Esophagus mucosa (tissue), 1 donor: ENCODE measurements at regions not wholly inside any gene's neighbourhood (a gene's known extent, or its start where the extent isn't known, plus 50 kb on each side); places are given as distances from the start of the nearest gene placed in this dataset.

Source experiments
- ATAC-seq: fragments of 200-7000 bp; cut with Tn5 transposase; one replicate; pipeline ENCODE4 v1.9.1; 2020
- donor health status: DM: yes; HTN: yes; CAD: no.

DNA sequence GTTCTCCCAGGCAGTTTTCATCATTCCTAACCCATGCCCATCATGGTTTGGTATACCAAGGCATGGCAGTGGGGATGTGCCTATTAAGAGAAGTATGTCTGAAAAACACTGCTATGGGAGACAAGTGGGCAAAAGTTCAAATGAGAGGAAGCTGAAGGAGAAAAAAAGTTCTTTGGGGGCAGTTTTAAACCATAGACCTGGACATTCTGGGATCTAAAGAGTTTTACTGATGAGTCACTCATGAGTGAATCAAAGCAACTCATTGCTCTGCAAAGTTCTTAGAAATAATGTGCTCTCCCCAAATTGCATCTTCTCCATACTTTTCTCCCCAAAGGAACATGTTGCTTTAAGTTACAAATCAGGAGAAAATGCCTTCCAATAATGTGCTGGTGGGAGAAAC, 256.9 kb upstream of the MTPN start:
- no peak for ATAC-seq

DNA sequence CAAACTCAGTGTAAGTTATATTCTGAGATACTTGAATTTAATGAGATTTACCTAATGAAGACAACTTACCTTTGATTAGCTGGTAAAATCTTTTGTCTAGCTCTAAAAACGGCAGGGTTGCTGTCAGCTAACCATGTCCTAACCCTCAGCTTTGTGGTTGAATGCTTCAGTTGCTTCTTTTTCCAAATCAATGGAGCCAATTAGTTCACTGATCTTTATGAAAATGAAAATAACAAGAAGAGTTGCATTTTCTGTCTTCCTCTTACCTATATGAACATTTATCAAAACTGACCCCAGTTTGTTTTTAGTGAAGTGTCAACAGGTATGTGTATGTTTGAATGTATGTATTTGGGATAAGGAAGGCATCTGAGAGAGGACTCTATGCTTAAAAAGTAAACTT, 253.1 kb upstream of the MTPN start:
- no peak for ATAC-seq

DNA sequence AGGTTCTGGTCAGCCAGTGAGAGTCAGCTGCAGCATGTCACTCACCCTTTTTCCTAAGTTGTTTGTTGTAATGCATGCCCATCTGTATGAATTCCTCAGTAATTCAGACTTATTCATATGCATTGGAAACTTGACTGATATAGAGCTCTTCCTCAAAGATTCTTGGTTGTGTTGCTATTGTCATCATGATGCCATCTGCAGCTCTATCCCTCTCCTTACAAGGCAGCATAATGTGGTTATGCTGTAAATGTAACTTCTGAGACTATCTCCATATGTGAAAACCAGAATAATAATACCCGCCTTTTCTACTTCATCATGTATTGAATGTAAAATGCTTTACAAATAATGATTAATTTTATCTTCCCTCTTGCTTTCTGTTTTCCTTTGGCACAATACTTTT, 252.6 kb upstream of the MTPN start:
- no peak for ATAC-seq

DNA sequence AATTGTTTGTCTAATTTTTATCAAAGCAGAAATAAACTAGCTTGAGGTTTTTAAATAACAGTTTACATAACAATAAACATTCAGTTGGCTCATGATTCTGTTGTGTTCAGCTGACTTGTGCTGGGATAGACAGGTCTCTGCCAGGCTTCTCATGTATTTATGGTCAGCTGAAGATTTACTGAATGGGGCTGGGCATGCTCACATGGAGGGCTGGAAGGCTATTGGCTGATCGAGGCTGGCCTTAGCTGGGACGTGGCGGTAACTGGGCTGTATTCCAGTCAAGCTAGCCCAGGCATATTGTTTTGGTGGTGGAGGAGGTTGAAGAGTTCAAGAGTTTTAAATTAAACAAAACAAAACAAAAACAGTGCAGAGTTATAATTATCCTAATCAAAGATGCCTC, 251.0 kb upstream of the MTPN start:
- ATAC-seq, result no peak

DNA sequence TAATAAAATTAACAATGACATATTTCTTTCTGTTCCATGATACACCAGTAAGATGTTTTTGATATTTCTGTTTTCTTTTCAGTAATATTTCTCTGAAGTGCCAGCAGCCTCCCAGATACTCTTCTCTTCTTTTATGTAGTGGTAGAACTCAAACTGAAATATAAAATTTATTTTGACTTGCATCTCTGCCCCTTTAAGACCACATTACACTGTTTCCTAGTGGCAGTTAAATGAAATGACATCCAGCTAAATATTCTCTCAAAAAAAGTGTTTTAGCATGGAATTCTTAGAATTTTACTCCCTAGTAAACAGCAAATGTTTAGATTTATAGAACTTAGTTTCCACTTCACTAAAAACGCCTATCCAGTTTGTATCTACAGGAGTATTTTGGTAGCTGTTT, 237.2 kb upstream of the MTPN start:
- ATAC-seq, result no peak

DNA sequence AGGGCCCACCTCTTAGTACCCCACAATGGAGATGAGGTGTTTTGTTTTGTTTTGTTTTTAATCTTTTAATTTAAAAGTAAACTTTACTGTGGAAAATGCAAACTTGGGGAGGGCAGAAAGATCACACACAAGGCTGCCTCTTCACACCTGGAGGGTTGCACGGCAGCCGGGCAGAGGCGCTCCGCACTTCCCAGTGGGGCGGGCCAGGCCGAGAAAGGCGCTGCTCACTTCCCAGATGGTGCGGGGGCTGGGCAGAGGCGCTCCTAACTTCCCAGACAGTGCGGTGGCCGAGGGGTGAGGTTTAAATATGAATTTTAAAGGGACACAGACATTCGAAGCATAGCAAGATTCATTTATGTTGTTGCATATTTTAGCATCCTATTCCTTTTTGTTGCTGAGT, 235.9 kb upstream of the MTPN start:
- ATAC-seq, result no peak

DNA sequence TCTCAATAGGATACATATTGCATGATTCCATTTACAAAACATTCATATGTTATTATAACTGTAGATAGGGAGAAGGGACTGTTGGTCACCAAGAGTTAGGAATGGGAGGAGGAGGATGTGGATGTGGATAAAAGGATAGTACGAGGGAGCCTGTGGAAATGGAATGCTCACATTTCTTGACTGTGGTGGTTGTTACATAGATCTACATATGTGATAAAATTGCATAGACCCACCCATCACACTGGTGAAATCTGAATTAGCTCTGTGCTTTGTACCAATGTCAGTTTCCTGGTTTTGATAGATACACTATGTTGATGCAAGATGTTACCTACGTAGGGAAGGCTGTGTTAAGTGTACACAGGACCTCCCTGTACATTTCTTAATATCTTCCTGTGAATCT, 233.5 kb upstream of the MTPN start:
- ATAC-seq, result no peak

DNA sequence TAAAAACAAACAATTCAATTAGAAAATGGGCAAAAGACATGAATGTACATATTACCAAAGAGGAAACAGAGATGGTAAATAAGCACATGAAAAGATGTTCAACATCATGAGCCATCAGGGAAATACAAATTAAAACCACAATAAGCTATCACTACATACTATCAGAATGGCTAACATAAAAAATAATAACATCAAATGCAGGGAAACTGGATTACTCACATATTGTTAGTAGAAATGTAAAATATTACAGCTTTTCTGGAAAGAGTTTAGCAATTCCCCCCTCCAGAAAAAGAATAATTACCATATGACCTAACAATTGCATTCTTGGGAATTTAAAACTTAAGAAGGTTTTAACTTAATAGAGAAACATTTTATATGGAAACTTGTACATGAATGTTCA, 232.9 kb upstream of the MTPN start:
- no peak for ATAC-seq

DNA sequence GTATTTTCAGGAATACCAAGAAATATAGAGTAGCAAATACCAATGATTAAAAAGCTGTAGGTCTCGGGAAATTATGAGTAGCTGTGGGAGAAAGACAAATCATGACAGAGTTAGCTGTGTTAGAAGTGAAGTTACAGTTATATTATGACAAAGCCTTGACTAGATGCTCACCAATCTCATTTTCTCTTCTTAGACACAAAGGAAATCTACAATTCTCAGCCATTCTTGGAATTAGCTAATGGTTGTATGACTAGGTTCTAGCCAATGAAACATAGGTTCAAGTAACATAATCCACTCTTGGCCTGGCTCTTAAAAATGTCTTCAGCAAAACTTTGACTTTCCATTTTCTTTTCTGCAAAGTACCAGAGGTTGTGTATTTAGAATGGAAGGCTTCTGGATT, 228.8 kb upstream of the MTPN start:
- ATAC-seq, result no peak

DNA sequence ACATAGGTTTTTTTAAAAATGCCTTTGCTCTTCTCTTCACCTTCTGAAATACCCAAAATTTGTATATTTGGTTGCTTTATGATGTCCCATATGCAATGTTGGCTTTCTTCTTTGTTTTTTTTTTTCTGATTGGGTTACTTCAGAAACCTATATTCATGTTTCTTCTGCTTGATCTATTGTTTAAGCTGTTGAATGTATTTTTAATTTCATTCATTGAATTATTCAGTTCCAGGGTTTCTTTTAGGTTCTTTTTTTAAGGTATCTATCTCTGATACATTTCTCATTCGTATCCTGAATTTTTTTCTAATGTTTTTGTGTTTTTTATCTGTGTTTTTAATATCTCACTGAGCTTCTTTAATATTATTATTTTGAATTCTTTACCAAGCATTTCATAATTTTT, 221.0 kb upstream of the MTPN start:
- ATAC-seq, result no peak

DNA sequence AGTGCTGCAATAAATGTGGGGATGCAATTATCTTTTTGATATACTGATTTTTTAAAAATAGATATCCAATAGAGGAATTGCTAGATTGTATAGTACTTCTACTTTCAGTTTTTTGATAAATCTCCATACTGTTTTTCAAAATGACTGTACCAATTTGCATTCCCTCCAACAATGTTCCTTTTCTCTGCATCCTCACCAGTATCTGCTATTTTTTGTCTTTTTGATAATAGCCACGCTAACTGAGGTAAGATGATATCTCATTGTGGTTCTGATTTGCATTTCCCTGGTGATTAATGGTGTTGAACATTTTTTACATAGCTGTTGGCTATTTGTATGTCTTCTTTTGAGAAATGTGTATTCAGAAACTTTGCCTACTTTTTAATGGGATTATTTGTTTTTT, 217.7 kb upstream of the MTPN start:
- ATAC-seq, result no peak

DNA sequence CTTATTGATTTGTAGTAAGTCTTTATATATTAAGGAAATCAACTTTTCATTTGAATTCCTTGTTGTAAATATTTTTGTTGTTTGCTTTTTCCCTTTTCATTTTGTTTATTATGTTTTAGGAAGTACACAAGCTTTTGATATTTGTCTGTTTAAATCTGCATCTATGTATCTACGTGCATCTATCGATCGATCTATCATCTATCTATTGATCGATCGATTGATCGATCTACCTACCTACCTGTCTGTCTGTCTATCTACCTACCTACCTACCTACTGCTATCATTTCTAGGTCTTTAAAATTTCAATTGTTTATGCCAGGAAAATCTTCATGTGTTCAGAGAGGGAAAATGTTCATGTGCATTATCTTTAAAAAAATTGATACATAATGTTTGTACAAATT, 216.8 kb upstream of the MTPN start:
- ATAC-seq, result no peak

DNA sequence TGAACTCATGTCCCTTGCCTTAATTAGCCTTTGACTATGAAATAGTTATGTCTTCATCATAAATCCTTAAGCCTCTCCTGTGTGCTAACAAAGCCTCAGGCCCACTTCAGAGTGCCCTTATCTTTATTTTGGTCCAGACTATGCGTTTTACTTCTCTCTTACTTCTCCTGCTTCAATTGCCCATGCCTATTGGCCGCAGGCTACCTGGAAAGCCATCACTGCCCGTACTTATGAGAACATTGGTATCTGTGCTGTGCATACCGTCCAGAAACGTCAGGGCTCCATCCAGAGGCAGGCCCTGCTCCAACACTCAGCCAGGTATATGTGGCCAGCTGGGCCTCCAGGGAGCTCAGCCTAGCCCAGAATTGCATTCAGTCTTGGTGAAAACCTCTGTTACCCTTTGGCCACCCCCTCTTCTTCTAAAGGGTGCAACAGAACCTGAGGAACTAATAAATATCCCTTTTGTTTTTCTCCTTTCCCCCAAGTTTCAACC, 212.4 kb upstream of the MTPN start:
- no peak for ATAC-seq

DNA sequence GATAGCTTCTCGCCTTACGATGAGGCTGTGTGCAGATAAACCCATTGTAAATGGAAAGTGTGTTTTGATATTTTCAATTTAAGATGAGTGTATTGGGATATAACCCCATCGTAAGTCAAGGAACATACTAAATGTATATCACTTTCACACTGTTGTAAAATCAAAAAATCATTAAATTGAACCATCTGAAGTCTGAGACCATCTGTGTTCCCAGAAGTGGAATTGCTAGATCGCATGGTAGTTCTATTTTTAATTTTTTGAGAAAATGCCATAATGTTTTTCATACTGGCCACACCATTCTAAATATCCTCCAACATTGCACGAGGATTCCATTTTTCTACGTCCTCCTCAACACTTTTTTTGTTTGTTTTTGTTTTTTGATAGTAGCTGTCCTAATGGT, 209.1 kb upstream of the MTPN start:
- ATAC-seq, result no peak

DNA sequence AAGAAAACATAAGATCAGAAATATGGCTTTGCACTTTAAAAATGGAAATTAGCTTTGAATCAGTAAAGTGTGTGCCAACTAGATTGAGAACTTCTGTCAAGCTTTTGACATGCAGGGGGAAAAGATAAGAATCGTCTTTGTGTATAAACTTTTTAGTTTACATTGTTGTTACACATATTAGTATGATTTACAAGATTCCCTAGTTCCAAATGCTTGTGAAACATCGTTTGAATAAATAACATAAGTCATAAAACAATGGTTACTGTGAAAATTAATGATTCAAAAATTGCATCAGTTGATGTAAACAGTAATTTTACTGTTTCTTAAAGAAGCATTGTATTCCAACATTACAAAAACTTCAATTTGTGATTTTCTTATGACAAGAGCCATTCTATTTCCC, 207.6 kb upstream of the MTPN start:
- ATAC-seq, result no peak

DNA sequence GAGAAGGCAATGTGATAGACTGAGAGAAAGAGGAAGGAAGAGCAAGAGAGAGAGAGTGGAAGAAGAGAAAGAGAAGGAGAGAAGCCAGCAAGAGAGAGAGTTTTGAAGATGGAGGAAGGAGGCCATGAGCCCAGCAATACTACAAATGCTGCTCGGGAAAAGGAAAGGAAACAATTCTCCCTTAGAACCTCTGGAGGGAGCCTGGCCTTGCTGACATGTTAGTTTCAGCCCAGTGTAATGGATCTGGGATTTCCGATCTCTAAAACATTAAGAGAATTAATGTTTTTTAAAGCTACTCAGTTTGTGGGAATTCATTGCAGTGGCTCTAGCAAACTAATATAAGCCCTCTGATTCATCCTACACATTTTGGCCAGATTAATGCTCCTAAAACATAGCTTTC, 206.8 kb upstream of the MTPN start:
- ATAC-seq, result no peak

DNA sequence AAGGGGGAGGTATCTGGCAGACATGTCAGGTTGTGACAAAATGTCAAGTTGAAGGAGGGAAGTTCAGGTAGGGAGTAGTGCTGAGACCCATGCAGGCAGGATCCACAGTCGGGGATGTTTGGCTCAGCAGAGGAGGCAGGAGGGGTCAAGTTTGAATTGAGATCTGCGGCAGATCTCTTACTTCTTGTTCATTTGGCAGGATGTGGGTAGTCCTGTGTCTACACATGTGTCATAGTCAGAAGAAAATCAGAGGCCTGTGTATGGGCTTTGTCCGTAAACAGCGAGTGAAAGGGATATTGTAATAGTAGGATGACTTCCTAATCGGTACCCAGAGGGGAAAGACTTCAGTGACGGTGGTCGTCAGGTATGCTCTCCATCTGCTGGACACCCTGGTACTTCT, 203.8 kb upstream of the MTPN start:
- ATAC-seq, result no peak

DNA sequence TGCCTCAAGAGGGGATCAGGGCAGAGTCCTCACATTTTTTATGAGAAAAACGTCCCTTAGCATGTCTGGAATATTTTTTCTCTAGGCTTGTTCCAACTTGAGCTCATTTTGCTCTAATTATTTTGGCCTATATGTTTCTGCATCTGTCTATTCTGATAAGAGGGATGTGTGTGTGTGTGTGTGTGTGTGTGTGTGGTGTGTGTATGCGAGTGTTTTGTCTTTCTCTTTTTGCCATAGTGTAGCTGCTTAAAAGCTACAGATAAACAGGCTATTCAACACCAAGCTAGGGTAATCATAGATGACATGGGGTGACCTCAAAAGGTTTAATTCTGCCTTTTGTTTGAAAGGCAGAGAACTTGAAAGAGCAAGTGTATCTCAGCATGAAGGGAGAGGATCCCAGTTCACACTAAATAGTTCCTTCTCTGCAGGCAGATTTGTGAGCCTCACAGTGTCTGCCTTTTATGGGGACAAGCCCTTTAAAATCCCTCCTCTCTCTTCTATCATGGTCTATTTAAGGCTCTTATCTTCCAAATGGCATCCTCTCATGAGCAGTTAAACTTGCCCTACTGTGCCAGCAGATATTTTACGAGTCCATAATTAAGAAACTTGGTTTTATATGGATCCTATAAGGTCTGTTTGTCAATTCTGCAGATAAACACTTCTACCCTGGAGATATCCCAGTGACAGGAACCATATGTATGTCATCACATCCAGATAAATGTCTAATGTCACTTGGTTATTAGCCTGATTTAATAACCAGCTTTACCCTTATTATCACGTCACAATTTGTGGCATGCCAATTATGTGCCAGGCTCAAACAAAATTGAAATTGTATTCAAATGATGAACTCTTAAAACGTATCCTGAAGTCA, 202.9 kb upstream of the MTPN start:
- no peak for ATAC-seq

DNA sequence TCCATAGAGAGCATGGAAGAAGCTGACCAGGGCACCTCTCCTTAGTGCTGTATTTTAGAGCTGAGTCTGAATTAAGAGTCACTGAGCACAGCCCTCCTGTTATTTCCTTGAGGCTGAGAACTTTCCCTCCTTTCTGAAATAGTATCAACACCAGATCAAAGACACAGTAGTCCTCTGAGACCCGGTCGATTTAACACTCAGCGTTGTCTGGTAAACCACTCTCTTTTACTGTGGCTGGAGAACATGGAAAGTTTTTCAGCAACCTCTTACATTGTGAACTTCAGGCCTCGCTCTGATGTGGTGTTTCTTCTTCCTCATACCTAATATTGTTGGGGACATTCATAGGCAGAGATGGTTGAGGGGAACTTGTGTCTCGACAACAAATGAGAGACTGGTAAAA, 202.0 kb upstream of the MTPN start:
- no peak for ATAC-seq

DNA sequence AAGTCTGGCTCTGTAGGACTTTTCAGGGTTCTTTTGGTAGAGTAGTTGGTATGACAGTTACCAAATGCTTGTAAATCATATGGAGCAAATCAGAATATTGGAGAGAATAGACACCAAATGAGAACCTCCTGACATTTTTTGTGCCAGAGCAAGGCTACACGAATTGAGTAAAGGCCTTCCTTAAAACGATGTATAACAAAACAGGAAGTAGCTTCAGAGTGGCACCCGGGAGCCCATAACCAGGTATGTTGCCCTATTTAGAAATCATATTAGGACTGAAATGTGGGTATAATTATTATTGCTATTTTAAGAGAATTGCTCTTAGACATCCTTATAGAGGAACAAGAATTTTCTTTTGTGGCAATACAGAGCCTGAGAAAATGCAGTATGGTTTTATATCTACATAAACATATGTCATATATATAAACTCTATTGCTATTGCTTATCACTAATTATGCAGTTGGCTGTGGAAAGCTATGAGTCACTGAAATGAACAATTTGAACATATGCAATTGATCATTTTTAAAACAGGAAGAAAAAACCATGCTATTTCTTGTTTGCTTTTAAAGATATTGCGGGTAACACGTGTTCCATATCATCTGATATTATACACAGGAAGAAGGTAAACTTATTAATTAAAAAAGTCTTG, 197.4 kb upstream of the MTPN start:
- no peak for ATAC-seq

DNA sequence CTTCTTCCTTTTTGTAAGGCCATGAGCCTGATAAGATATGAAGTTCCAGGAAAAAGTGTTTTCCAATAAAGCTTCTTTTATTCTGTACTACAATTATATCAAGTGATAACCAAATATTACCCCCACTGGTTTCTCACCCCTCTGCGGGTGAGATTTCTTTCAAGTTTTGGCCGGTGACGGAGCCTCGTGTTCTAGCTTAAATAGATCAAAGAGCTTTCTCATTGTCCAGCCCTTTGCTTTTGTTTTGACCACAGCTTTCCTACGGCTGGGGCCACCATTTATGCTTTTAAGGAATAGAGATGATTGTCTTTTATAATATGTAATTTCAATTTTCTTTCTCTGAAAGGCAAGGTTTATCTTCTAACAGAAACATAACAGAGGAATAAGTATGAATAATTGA, 196.7 kb upstream of the MTPN start:
- ATAC-seq, result no peak

DNA sequence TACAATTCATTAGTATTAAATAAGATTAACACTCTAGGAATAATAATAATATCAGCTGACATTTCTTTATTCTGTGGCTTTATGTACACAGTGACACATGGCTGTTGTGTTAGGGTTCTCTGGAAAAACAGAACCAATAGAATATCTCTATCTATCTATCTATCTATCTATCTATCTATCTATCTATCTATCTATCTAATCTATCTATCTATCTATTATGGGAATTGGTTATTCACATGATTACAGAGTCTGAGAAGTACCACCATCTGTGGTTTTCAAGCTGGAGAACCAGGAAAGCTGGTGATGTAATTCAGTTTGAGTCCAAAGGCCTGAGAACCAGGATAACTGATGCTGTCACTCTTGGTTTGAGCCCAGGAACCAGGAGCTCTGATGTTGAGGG, 194.1 kb upstream of the MTPN start:
- no peak for ATAC-seq

DNA sequence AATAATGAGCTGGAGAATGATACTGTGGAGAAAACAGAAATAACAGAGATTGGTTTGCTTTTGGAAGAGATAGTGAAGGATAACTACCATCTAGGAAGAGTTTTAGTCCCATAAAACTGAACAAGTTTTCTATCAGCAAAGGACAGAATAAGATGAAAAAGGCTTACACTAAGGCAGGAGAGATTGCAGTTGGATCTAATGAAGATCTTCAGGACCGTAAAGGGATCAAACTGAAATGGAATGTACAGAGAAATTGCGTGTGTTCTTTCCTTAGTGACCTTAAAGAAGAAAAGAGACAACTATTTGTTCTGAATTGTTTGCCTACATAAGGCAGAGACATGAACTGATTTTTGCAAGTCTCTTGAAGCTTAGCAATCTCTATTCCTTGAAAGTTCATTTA, 191.7 kb upstream of the MTPN start:
- no peak for ATAC-seq

DNA sequence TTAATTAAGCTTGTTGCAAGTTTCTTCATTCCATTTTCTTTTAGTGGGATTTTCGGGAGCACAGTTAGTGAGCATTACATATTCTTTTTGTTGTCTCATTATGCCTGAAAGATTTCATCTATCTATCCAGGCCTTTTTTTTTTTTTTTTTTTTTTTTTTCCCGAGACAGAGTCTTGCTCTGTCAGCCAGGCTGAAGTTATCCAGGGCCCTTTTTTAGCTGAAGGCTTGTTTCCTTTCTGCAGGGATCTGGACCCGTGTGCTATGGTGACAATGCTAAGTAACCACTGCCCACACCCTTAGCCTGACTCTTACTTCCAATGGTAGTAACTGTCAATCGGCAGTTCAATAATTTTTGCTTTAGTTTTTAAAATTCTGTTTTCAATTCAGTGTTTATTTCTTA, 190.8 kb upstream of the MTPN start:
- no peak for ATAC-seq

DNA sequence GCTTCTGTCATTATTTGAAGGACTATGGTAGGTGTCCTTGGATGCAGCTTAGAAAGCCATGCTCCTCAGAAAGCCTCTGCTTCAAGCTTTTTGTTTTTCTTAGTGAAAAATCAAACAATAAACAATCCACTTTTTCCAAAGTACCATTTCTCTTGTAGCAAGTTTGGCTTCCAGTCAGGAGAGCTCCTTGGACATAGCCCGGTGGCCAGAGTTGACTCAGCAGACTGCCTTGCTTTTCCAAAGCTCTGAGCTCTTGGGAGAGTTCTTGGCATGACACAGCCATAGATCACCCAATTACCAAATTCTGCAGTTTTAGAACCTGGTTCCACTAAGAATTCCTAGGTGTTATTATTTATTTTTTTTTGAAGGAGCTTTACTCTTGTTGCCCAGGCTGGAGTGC, 189.4 kb upstream of the MTPN start:
- ATAC-seq, result no peak
